A673 (cell line): ENCODE measurements at regions not wholly inside any gene's neighbourhood (a gene's known extent, or its start where the extent isn't known, plus 50 kb on each side); places are given as distances from the start of the nearest gene placed in this dataset.

Experiments used
- CTCF ChIP-seq: fragments of 300-800, 200-600 bp; sonication (generic); conservative IDR thresholded peaks from 2 replicates; pipeline ENCODE4 v1.5.1; 2017; ENCODE audit warnings: low read depth, mild to moderate bottlenecking, antibody characterized with exemption, low read length, moderate library complexity, mixed read lengths
- EZH2 ChIP-seq: fragments of 200-600 bp; sonication (generic); IDR thresholded peaks from 2 replicates; pipeline ENCODE4 v1.6.1; 2017; ENCODE audit warnings: borderline replicate concordance, low read depth, mild to moderate bottlenecking, mixed read lengths, antibody characterized with exemption, low read length; ENCODE audit not compliant: poor library complexity, severe bottlenecking

- TF ChIP-seq CTCF (no peak), EZH2 (no peak)
These were observed 90.1 kb upstream of the ABCC4 start for GRCh38 chr13:95391362-95391761.
